ENCODE measurements at regions not wholly inside any gene's neighbourhood (a gene's known extent, or its start where the extent isn't known, plus 50 kb on each side); places are given as distances from the start of the nearest gene placed in this dataset.
A peak's percentile ranks its signal among the peaks of the same experiment; 100 is the strongest.

GRCh38 chr3:17908399-17909191 lies 166.2 kb upstream of the TBC1D5 start:
- DNase-seq (ENCODE audit: insufficient read length, low spot score) (no peak), FAIRE-seq (no peak)
- TF ChIP-seq CTCF (IDR thresholded peaks at IDR 0.05; ENCODE audit: insufficient read depth, missing control alignments) = no peak

GRCh38 chr3:17905996-17906395 lies 163.6 kb upstream of the TBC1D5 start:
- TF ChIP-seq CTCF (IDR thresholded peaks at IDR 0.05; ENCODE audit: insufficient read depth, missing control alignments) = no peak
- no peak for FAIRE-seq
- no peak for DNase-seq (ENCODE audit: insufficient read length, low spot score)

GRCh38 chr3:17901893-17902292 lies 159.5 kb upstream of the TBC1D5 start:
- DNase-seq (ENCODE audit: insufficient read length, low spot score) = no peak
- no peak for FAIRE-seq
- no peak for TF ChIP-seq CTCF (IDR thresholded peaks at IDR 0.05; ENCODE audit: insufficient read depth, missing control alignments)

- peak; percentile 45 for TF ChIP-seq CTCF (IDR thresholded peaks at IDR 0.05; ENCODE audit: insufficient read depth, missing control alignments)
- DNase-seq (ENCODE audit: insufficient read length, low spot score) (no peak), FAIRE-seq (no peak)
Measured at GRCh38 chr3:17894434-17895060, 152.1 kb upstream of the TBC1D5 start.

GRCh38 chr3:17891139-17891856 lies 148.9 kb upstream of the TBC1D5 start:
- no peak for DNase-seq (ENCODE audit: insufficient read length, low spot score)
- no peak for TF ChIP-seq CTCF (IDR thresholded peaks at IDR 0.05; ENCODE audit: insufficient read depth, missing control alignments)
- FAIRE-seq = no peak

GRCh38 chr3:17885986-17886385 lies 143.6 kb upstream of the TBC1D5 start:
- DNase-seq (ENCODE audit: insufficient read length, low spot score) (no peak), FAIRE-seq (no peak)
- TF ChIP-seq CTCF (IDR thresholded peaks at IDR 0.05; ENCODE audit: insufficient read depth, missing control alignments) = no peak

All from D721Med (cell line).